ENCODE measurements at regions not wholly inside any gene's neighbourhood (a gene's known extent, or its start where the extent isn't known, plus 50 kb on each side); places are given as distances from the start of the nearest gene placed in this dataset.

DNA sequence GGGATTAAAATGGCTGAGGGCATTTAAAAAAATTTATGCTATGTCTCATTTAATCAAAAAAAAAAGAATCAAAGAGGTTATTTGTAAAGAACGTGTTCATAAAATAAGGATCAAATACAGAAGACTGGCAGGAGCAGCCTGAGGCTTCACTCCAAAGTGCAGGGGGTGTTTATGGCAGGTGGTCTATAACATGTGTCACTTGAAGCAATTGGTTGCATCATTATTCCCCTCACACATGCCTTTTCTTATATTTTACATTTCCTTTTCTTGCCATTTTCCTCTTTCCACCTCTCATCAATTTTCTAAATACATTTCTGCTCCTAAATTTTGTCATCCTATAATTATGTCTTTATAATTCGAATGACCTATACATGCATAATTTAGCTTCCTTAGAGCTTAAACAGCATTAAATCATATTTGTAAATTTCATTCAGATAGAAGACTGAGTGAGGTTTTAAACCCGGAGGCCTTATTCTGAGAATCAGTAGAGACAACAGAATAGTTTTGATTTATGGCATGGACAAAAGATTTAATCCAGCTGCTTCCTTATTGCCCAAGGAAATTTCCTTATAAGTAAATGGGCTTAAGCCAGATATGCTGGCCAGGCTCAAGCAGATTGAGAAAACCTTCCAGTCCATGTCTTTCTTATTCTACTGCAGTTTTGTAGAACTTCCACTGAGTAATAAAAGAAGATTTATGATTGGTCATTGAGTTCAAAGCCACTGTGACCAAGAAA lies 322.8 kb downstream of the TGFB2 start:
- H3K4me2 ChIP-seq (ENCODE audit: low read length): no peak overlapping the region
- no peaks in the 10 kb centered on the region for H3K27me3 ChIP-seq (ENCODE audit: control insufficient read depth, insufficient read depth, low read length)
- no peaks in the 10 kb centered on the region for H3K36me3 ChIP-seq (ENCODE audit: insufficient read depth, low read length)
- H3K9me3 ChIP-seq (replicated peaks; ENCODE audit: low read length): no peaks in the 10 kb centered on the region
- H3K4me1 ChIP-seq (ENCODE audit: control insufficient read depth, insufficient read depth, low read length): peaks cover 29% of the 10 kb centered on the region
- no peak overlapping the region for H3K4me3 ChIP-seq (ENCODE audit: low read length)
- no peak overlapping the region for H3K9ac ChIP-seq (ENCODE audit: low read depth, low read length)

DNA sequence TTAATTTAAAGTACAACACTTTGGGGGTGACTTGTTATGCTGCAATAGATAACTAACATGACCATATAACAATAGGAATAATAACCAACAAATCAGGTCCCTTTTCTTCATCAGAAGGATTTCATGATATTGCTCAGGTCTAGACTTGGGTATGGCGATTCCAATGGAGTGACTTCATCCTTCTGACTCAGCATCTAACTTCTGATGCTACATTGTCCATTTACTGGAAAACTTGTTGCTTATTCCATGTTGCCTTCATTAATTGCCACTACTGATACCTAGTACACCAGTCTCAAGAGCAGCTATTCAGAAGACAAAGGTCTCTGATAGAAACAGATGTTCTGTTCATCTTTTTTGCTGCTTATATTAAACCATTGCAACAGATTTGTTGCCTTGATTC lies 324.3 kb downstream of the TGFB2 start:
- Histone ChIP-seq H3K4me1 (ENCODE audit: control insufficient read depth, insufficient read depth, low read length) (peaks cover 36% of the 10 kb centered on the region), H3K4me2 (ENCODE audit: low read length) (no peak overlapping the region), H3K9me3 (replicated peaks; ENCODE audit: low read length) (no peaks in the 10 kb centered on the region), H3K27me3 (ENCODE audit: control insufficient read depth, insufficient read depth, low read length) (no peaks in the 10 kb centered on the region), H3K4me3 (ENCODE audit: low read length) (no peak overlapping the region), H3K36me3 (ENCODE audit: insufficient read depth, low read length) (no peaks in the 10 kb centered on the region), H3K9ac (ENCODE audit: low read depth, low read length) (no peak overlapping the region)

DNA sequence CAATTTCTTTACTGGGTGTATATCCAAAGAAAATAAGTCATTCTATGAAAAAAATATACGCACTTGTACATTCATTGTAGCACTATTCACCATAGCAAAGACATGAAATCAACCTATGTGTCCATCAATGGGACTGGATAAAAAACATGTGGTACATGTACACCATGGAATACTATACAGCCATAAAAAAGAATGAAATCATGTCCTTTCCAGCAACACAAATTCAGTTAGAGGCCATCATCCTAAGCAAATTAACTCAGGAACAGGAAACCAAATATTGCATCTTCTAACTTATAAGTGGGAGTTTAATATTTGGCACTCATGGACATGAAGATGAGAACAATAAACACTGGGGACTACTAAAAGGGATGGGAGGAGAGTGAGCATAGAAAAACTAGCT lies 325.7 kb downstream of the TGFB2 start:
- Histone ChIP-seq H3K36me3 (ENCODE audit: insufficient read depth, low read length) (no peaks in the 10 kb centered on the region), H3K9ac (ENCODE audit: low read depth, low read length) (no peak overlapping the region), H3K9me3 (replicated peaks; ENCODE audit: low read length) (no peaks in the 10 kb centered on the region), H3K4me3 (ENCODE audit: low read length) (no peak overlapping the region), H3K27me3 (ENCODE audit: control insufficient read depth, insufficient read depth, low read length) (no peaks in the 10 kb centered on the region), H3K4me2 (ENCODE audit: low read length) (no peak overlapping the region), H3K4me1 (ENCODE audit: control insufficient read depth, insufficient read depth, low read length) (peaks cover 28% of the 10 kb centered on the region)

DNA sequence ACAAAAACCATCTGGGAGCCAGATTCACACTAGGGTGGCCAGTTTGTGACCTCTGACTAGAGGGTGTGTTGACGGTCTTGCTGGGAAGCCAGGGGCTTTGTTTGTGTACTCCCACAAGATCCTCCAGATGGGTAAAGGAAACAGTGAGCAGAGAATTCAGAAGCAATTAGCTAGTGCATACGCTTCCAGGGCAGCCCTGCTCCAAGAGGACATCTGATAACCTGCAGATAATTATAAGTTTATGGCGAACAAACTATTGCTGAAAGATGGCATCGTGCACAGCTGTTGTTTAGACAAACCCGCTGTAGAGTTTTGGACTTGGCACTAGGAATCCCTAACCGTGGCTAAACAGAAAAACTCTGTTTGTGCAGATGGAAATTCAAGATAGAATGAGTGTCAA lies 326.4 kb downstream of the TGFB2 start:
- Histone ChIP-seq H3K9me3 (replicated peaks; ENCODE audit: low read length) (no peaks in the 10 kb centered on the region), H3K27me3 (ENCODE audit: control insufficient read depth, insufficient read depth, low read length) (no peaks in the 10 kb centered on the region), H3K36me3 (ENCODE audit: insufficient read depth, low read length) (no peaks in the 10 kb centered on the region), H3K4me2 (ENCODE audit: low read length) (peak overlapping the region; percentile 13), H3K4me1 (ENCODE audit: control insufficient read depth, insufficient read depth, low read length) (peaks cover 24% of the 10 kb centered on the region), H3K9ac (ENCODE audit: low read depth, low read length) (no peak overlapping the region), H3K4me3 (ENCODE audit: low read length) (no peak overlapping the region)

DNA sequence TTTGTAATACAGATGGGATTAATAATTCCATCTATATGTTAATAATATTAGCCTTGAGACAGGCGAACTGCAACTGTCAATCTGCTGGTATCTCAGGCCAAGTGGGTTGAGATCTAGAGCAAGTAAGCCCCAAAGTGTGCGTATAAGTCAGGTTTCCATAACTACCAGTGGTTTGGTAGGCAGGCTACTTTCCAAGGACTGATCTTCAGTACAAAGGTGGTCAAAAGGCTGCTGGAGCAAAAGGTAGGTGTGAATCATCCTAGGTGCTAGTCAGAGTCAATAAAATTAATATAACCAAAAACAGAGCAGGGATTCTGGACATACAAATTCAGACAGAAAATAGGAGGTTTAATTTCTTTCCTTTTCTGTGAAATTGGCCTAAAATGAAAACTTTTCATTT lies 328.0 kb downstream of the TGFB2 start:
- Histone ChIP-seq H3K27me3 (ENCODE audit: control insufficient read depth, insufficient read depth, low read length) (no peaks in the 10 kb centered on the region), H3K4me2 (ENCODE audit: low read length) (no peak overlapping the region), H3K4me3 (ENCODE audit: low read length) (no peak overlapping the region), H3K36me3 (ENCODE audit: insufficient read depth, low read length) (no peaks in the 10 kb centered on the region), H3K9ac (ENCODE audit: low read depth, low read length) (no peak overlapping the region), H3K4me1 (ENCODE audit: control insufficient read depth, insufficient read depth, low read length) (peaks cover 24% of the 10 kb centered on the region), H3K9me3 (replicated peaks; ENCODE audit: low read length) (no peaks in the 10 kb centered on the region)

DNA sequence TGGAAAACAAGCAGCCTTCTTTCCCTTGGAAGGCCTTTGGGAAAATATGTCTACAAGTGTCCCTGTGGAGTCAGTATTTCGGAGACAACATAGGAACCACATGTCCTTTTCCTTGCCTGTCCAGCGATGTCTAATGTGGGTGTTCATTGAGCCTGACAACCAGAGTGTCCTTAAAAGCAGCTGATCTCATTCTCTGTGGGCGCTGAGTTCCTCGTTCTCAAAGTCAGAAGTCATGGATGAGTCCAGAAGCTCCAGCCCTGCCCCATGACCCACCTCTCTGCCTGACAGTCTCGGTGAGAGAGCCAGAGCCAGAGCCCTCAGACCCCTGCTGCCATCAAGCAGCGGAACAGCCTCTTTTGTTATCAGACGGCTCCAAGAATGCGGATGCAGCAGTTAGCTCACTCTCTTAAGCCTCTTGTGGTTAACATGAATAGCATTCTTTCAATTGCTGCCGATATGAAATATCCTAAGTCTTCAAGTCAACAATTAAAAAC lies 329.2 kb downstream of the TGFB2 start:
- Histone ChIP-seq H3K36me3 (ENCODE audit: insufficient read depth, low read length) (no peaks in the 10 kb centered on the region), H3K4me2 (ENCODE audit: low read length) (peak overlapping the region; percentile 51), H3K9me3 (replicated peaks; ENCODE audit: low read length) (no peaks in the 10 kb centered on the region), H3K9ac (ENCODE audit: low read depth, low read length) (peak overlapping the region; percentile 49), H3K27me3 (ENCODE audit: control insufficient read depth, insufficient read depth, low read length) (no peaks in the 10 kb centered on the region), H3K4me3 (ENCODE audit: low read length) (peak overlapping the region; percentile 3), H3K4me1 (ENCODE audit: control insufficient read depth, insufficient read depth, low read length) (peaks cover 30% of the 10 kb centered on the region)

DNA sequence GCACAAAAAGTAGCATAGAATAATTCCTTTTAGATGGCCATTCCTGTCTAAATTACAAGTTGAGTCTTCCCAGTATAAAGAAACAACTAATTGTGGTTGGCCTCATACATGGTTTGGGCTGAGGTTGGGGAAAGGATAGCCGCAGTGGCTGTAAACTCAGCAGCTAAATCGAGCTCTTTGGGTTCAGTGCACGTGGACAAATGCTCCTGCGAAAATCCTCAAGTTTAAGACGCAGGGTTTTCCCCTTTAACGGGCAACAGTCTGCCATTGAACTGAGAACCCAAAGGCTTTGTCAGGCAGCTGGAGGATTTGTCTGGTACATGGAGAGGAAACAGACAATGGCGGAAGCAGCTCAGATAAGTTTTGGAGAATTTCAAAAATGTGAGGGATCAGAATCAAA lies 331.9 kb downstream of the TGFB2 start:
- Histone ChIP-seq H3K36me3 (ENCODE audit: insufficient read depth, low read length) (no peaks in the 10 kb centered on the region), H3K4me2 (ENCODE audit: low read length) (no peak overlapping the region), H3K9me3 (replicated peaks; ENCODE audit: low read length) (no peaks in the 10 kb centered on the region), H3K4me3 (ENCODE audit: low read length) (no peak overlapping the region), H3K4me1 (ENCODE audit: control insufficient read depth, insufficient read depth, low read length) (peaks cover 43% of the 10 kb centered on the region), H3K9ac (ENCODE audit: low read depth, low read length) (no peak overlapping the region), H3K27me3 (ENCODE audit: control insufficient read depth, insufficient read depth, low read length) (no peaks in the 10 kb centered on the region)

DNA sequence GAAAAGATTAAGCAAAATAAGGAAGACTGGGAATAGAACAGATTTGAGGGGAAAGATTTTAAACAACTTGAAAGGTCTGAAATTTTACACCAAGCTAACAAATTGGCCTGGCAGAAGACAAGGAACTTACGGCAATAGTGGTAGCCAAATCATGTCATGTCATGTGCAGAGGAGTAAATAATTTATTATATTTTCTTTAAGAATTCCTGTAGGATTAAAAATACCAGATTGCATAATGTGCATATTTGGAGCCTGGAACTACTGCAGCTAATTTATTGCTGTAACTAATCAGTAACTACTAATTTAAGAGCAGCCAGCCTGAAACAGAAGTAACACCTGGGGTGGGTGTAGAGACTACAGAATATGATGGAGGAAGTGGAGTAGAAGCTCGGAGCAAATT lies 334.3 kb downstream of the TGFB2 start:
- Histone ChIP-seq H3K4me1 (ENCODE audit: control insufficient read depth, insufficient read depth, low read length) (peaks cover 33% of the 10 kb centered on the region), H3K36me3 (ENCODE audit: insufficient read depth, low read length) (no peaks in the 10 kb centered on the region), H3K27me3 (ENCODE audit: control insufficient read depth, insufficient read depth, low read length) (no peaks in the 10 kb centered on the region), H3K4me2 (ENCODE audit: low read length) (peak overlapping the region; percentile 11), H3K4me3 (ENCODE audit: low read length) (no peak overlapping the region), H3K9me3 (replicated peaks; ENCODE audit: low read length) (no peaks in the 10 kb centered on the region), H3K9ac (ENCODE audit: low read depth, low read length) (no peak overlapping the region)

DNA sequence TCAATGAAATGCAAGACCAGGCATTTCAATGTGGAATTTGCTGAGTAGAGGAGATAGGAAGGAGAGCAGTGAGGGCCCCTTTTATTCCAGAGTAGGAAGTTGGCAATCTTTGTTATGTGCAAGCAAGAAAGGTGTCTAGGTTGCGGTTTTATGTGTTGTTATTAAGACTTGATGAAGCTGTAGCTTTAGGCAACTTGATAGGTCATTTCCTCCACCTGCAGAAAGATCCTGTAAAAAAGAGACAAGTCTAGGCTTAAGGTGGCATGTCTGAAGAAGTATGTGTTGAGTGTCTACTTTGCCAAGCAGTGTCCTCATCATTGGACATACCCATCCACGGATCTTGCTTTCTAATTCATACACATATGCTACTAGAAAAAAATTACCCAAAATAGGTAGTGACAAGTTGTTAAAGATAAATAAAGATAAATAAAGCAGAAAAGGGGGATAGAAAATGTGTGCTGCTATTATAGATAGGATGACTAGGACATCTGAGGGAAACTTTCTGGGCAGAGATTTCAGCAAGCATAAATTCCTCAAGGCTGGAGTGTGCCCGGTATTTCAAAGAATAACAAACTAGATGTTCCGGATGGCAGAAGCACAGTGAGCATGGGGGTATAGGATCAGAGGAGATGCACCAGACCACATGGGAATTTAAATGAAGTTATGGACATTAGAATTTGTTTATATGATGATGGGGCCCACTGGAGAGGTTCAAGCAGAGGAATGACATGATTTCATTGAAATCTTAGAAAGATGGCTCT lies 335.0 kb downstream of the TGFB2 start:
- no peaks in the 10 kb centered on the region for H3K27me3 ChIP-seq (ENCODE audit: control insufficient read depth, insufficient read depth, low read length)
- no peak overlapping the region for H3K4me3 ChIP-seq (ENCODE audit: low read length)
- H3K9ac ChIP-seq (ENCODE audit: low read depth, low read length): no peak overlapping the region
- peak overlapping the region; percentile 7 for H3K4me2 ChIP-seq (ENCODE audit: low read length)
- no peaks in the 10 kb centered on the region for H3K9me3 ChIP-seq (replicated peaks; ENCODE audit: low read length)
- H3K4me1 ChIP-seq (ENCODE audit: control insufficient read depth, insufficient read depth, low read length): peaks cover 31% of the 10 kb centered on the region
- H3K36me3 ChIP-seq (ENCODE audit: insufficient read depth, low read length): no peaks in the 10 kb centered on the region

DNA sequence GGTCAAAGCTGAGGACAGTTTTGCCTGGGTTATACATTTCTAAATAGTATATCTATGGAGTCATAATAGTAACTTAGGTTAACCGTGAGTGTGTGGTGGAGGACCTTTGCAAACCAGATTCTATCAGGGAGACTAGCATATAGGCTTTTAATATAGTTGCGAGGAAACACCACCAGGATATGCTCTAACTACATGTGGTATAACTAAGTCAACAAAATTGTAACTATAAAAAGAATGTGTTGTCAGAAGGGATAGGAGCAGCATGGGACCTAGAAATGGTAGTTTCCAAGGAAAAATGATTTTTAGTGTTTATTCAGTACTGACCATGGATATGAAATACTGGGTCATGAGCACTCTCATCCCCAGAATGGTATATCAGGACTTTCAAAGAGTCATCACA lies 338.1 kb downstream of the TGFB2 start:
- Histone ChIP-seq H3K4me2 (ENCODE audit: low read length) (no peak overlapping the region), H3K9ac (ENCODE audit: low read depth, low read length) (no peak overlapping the region), H3K27me3 (ENCODE audit: control insufficient read depth, insufficient read depth, low read length) (no peaks in the 10 kb centered on the region), H3K36me3 (ENCODE audit: insufficient read depth, low read length) (no peaks in the 10 kb centered on the region), H3K4me1 (ENCODE audit: control insufficient read depth, insufficient read depth, low read length) (peaks cover 35% of the 10 kb centered on the region), H3K9me3 (replicated peaks; ENCODE audit: low read length) (no peaks in the 10 kb centered on the region), H3K4me3 (ENCODE audit: low read length) (no peak overlapping the region)

DNA sequence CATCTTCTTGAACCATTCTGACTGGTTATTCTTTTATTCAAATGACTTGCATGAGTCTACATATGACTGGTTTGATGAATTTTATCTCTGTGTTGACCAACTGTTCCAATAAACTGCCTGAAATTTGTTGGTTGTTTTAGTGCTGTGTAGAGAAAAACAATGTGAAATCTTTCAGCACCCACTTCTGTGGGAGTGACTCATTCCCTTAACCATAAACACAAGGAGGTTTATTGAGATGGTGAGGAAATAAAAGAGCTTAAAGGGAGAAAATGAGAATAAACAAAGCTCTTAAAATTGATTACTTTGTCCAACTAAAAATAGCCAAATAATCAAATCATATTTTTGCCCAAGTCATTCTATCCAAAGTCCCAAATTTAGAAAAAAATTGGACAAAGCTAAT lies 341.1 kb downstream of the TGFB2 start:
- H3K4me1 ChIP-seq (ENCODE audit: control insufficient read depth, insufficient read depth, low read length): peaks cover 10% of the 10 kb centered on the region
- H3K4me3 ChIP-seq (ENCODE audit: low read length): no peak overlapping the region
- no peak overlapping the region for H3K4me2 ChIP-seq (ENCODE audit: low read length)
- H3K9me3 ChIP-seq (replicated peaks; ENCODE audit: low read length): no peaks in the 10 kb centered on the region
- no peaks in the 10 kb centered on the region for H3K27me3 ChIP-seq (ENCODE audit: control insufficient read depth, insufficient read depth, low read length)
- H3K36me3 ChIP-seq (ENCODE audit: insufficient read depth, low read length): no peaks in the 10 kb centered on the region
- no peak overlapping the region for H3K9ac ChIP-seq (ENCODE audit: low read depth, low read length)

DNA sequence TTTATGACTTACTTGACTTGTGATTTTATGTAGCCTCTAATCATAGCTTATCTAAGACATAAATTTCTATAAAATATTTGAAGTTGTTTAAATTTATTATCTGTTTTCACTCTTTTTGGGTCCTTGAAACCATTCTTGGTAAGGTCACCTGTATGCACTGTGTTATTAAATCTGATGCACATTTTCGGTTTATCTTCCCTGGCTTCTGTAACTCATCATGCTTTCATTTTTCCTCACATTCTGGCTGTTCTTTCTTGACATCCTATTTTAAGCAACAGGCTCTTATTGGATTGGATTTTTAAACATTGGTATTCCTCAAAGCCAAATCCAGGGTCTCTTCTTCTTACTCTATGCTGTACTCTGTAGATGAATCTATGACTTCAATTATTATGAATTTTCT lies 341.6 kb downstream of the TGFB2 start:
- Histone ChIP-seq H3K27me3 (ENCODE audit: control insufficient read depth, insufficient read depth, low read length) (no peaks in the 10 kb centered on the region), H3K4me1 (ENCODE audit: control insufficient read depth, insufficient read depth, low read length) (peaks cover 9% of the 10 kb centered on the region), H3K9ac (ENCODE audit: low read depth, low read length) (no peak overlapping the region), H3K36me3 (ENCODE audit: insufficient read depth, low read length) (no peaks in the 10 kb centered on the region), H3K4me2 (ENCODE audit: low read length) (no peak overlapping the region), H3K9me3 (replicated peaks; ENCODE audit: low read length) (no peaks in the 10 kb centered on the region), H3K4me3 (ENCODE audit: low read length) (no peak overlapping the region)
